IPS DF 4.7 (cell line): ENCODE measurements at regions not wholly inside any gene's neighbourhood (a gene's known extent, or its start where the extent isn't known, plus 50 kb on each side); places are given as distances from the start of the nearest gene placed in this dataset.
"Not testable (repeated sequence)": the region's sequence is repeated elsewhere in the genome, so short reads cannot be mapped to it uniquely, and the experiment has no call there.

Source experiments
- DNase-seq: peaks from one replicate; pipeline ENCODE4 v3.0.0-alpha.2; 2013; ENCODE audit warnings: low spot score; ENCODE audit errors: extremely low read depth

DNA sequence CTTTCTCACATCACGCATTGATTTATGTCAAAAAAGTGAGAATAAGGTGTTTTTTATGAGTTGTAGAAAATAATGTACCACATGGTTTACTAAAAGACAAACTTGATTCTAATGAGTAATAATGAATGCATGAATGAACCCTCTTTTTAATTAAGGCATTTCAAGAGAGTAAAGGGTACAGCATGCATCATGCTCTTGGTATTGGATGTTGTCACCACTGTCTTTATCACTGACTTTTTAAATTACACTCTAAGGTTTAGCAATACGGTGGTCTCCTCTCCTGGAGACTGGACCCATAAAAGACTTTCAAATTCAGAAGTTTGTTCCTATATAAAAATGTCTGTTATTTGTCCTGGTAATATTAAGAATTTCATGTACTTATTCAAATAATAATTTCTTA, 277.5 kb upstream of the TGFBR2 start:
- not testable (repeated sequence) for DNase-seq

GRCh38 chr3:30331519-30331918, 274.9 kb upstream of the TGFBR2 start:
- no peak for DNase-seq

GRCh38 chr3:30332196-30333021, 274.0 kb upstream of the TGFBR2 start:
- DNase-seq = no peak

- no peak for DNase-seq
Observed at GRCh38 chr3:30333143-30333542, 273.3 kb upstream of the TGFBR2 start.

GRCh38 chr3:30333903-30334302, 272.5 kb upstream of the TGFBR2 start:
- no peak for DNase-seq

DNA sequence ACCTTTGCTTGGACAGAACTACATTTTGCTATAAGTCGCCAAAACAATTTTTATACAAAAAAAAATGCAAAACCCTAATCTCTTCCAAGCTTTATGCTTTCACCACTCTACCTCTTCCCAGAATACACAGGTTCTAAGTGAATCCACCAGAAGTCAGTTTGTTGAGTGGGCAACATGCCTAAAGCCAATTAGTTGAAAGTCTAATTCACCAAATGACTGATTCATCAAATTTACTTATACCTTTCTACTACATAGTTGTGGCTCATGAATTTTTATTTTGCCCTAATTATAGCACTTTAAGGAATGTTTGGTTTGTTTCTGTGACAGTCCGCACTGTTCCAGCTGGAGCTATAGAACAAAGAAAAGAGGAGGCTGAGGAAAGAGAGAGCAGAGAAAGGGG, 265.9 kb upstream of the TGFBR2 start:
- DNase-seq = no peak

- no peak for DNase-seq
Observed at GRCh38 chr3:30341079-30341478, 265.3 kb upstream of the TGFBR2 start.

DNA sequence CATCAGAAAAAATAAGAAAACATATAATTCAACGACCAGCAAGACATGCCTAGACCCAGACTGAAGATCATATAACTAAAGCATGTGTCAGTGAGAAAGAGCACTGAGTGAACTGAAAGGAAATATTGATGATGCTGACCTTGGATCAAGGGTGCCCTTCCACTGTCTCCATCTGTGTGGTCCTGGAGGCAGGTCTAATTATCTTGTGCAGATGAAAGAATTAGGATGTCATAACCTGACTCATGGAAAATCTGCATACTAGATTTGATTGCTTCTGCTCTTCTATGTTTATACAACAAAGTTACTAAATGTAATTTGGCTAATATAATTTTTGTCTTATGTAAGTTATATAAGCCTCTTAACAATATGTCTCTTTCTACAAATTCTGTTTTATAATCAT, 264.6 kb upstream of the TGFBR2 start:
- no peak for DNase-seq

GRCh38 chr3:30342318-30343060, 263.9 kb upstream of the TGFBR2 start:
- DNase-seq = no peak

GRCh38 chr3:30343067-30343831, 263.2 kb upstream of the TGFBR2 start:
- DNase-seq = no peak

GRCh38 chr3:30343861-30344260, 262.5 kb upstream of the TGFBR2 start:
- no peak for DNase-seq

GRCh38 chr3:30344288-30344687, 262.1 kb upstream of the TGFBR2 start:
- DNase-seq = no peak

GRCh38 chr3:30346933-30347320, 259.5 kb upstream of the TGFBR2 start:
- no peak for DNase-seq

- DNase-seq = no peak
Observed at GRCh38 chr3:30347679-30348216, 258.7 kb upstream of the TGFBR2 start.

- DNase-seq = no peak
Observed at GRCh38 chr3:30349507-30349906, 256.9 kb upstream of the TGFBR2 start.

DNA sequence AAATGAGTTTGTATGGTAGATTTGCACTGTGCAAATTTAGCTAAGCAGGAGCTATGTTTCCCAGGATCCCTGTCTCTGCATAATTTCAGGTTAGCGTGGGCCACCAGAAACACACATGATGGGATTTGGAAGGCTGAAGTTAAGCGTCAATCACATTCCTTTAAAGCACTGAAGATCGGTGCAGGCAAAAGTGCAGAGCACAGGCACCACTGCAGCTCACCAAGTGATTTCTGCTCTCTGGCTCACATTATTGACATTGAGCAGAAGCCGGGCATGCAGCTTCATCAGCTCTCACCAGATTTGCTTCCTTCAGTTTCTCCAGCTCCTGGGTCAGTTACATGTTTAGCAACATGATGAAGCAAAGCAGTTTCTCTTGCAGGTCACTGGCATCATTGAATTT, 256.4 kb upstream of the TGFBR2 start:
- no peak for DNase-seq

- no peak for DNase-seq
Observed at GRCh38 chr3:30350901-30351300, 255.5 kb upstream of the TGFBR2 start.

- no peak for DNase-seq
Observed at GRCh38 chr3:30352410-30353318, 253.7 kb upstream of the TGFBR2 start.

DNA sequence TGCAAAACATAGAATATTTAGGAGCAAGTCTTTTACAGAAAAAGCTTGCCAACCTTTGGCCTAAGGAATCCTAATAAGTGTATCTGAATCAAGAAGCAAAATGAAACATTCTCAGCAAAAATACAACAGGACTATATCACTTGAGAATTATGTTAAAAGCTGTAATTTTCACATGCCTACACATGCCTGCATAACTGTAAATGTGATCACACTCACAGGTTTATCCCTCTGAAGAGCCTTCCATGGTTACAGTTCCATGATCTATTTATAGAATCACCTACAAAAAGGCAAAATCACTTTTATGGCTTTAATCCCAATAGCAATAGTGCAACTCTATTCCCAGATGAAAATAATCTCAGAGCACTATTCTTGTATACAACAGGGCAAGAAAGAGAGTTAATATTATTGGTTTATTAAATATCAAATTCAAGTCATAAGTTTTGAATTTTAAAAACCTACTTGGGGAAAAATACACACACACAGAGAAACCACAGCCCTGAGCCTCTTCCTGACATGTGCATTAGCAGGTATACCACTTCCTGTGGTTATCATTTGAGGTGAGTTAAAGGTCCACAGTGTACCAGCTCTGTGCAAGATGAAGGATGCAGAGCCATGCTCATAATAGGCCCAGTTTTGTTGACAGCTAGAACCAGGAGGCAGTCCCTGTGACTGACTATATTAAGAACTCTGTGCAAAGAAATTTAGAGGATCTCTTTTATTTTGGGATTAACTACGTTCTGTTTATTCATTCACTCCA, 252.5 kb upstream of the TGFBR2 start:
- no peak for DNase-seq

DNA sequence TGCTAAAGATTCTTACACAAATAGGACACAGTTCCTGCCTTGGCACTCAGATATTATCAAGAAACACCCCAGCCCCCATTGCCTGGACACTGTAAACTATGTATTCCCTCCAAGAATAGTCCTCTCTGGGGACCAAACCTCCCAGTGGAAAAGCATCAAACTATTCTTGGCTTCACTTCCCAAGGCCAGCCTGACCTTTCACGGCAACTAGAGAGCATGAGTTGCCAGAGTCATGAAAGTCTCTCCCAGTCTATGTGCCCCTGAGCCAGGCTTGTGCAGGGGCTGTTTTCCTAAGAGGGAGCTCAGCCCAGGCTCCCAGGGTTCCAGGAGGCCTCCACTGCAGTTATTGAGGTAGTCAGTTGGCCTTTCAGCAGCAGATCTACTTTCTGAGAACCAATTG, 251.9 kb upstream of the TGFBR2 start:
- no peak for DNase-seq
